WTC11 (cell line): ENCODE measurements at regions not wholly inside any gene's neighbourhood (a gene's known extent, or its start where the extent isn't known, plus 50 kb on each side); places are given as distances from the start of the nearest gene placed in this dataset.

Experiments used
- ATAC-seq: fragments of 200-7000 bp; cut with Tn5 transposase; 2 replicates; pipeline ENCODE4 v1.10.0; 2021; ENCODE audit warnings: mild to moderate bottlenecking, moderate library complexity
- CTCF ChIA-PET: fragments of 300-600 bp; sonication (Branson Sonifier 250); formaldehyde crosslinking; loops from one replicate; lab custom pipeline; 2021; ENCODE audit warnings: antibody characterized with exemption; lab: Charles Lee
- POLR2A ChIA-PET: fragments of 350-600 bp; sonication (Branson Sonifier 250); formaldehyde crosslinking; loops from one replicate; lab custom pipeline; 2021; ENCODE audit warnings: antibody characterized with exemption; lab: Charles Lee
- DNase-seq: peaks from one replicate; pipeline ENCODE4 v3.0.0; 2021; ENCODE audit warnings: low spot score
- H3K27ac Mint-ChIP-seq: 2 replicates; pipeline ENCODE4 v1.8.0; 2021; ENCODE audit warnings: mixed read lengths
- H3K27me3 Mint-ChIP-seq: 2 replicates; pipeline ENCODE4 v1.8.0; 2021; ENCODE audit warnings: low read depth, mild to moderate bottlenecking, moderate library complexity, mixed read lengths
- H3K36me3 Mint-ChIP-seq: 2 replicates; pipeline ENCODE4 v1.8.0; 2021; ENCODE audit warnings: mixed read lengths
- H3K4me1 Mint-ChIP-seq: 2 replicates; pipeline ENCODE4 v1.8.0; 2022; ENCODE audit warnings: mixed read lengths
- H3K4me3 Mint-ChIP-seq: 2 replicates; pipeline ENCODE4 v1.8.0; 2021; ENCODE audit warnings: mild to moderate bottlenecking, moderate library complexity, mixed read lengths
- H3K9me3 Mint-ChIP-seq: 2 replicates; pipeline ENCODE4 v1.8.0; 2021; ENCODE audit warnings: mixed read lengths
- AFF4 ChIP-seq: sonication (generic); formaldehyde crosslinking; IDR thresholded peaks from 2 replicates; pipeline ENCODE4 v1.8.1; 2023; ENCODE audit warnings: mild to moderate bottlenecking, missing genetic modification reagents, borderline replicate concordance
- CBFB ChIP-seq: sonication (generic); formaldehyde crosslinking; IDR thresholded peaks from 2 replicates; pipeline ENCODE4 v1.8.1; 2022; ENCODE audit warnings: mild to moderate bottlenecking, low read depth, missing genetic modification reagents
- FOXJ3 ChIP-seq: sonication (generic); formaldehyde crosslinking; IDR thresholded peaks from 2 replicates; pipeline ENCODE4 v1.9.0; 2021; ENCODE audit warnings: missing genetic modification reagents, mild to moderate bottlenecking, borderline replicate concordance
- FOXK1 ChIP-seq: sonication (generic); formaldehyde crosslinking; IDR thresholded peaks from 2 replicates; pipeline ENCODE4 v1.8.0; 2022; ENCODE audit warnings: mild to moderate bottlenecking, moderate library complexity, missing genetic modification reagents
- FOXP1 ChIP-seq: sonication (generic); formaldehyde crosslinking; IDR thresholded peaks from 2 replicates; pipeline ENCODE4 v1.8.0; 2022; ENCODE audit warnings: missing genetic modification reagents, mild to moderate bottlenecking, moderate library complexity, borderline replicate concordance
- GRHL2 ChIP-seq: fragments of 250-450 bp; sonication (Bioruptor Pico); IDR thresholded peaks from 2 replicates; pipeline ENCODE4 v1.8.0; 2022; ENCODE audit warnings: mild to moderate bottlenecking, moderate library complexity; ENCODE audit not compliant: insufficient replicate concordance, severe bottlenecking
- HMGA2 ChIP-seq: fragments of 250-450 bp; sonication (Bioruptor Pico); IDR thresholded peaks from 2 replicates; pipeline ENCODE4 v1.4.0; 2021; ENCODE audit warnings: mild to moderate bottlenecking, moderate library complexity
- RELA ChIP-seq: sonication (generic); formaldehyde crosslinking; IDR thresholded peaks from 2 replicates; pipeline ENCODE4 v1.8.1; 2022; ENCODE audit warnings: missing genetic modification reagents, mild to moderate bottlenecking, borderline replicate concordance
- RORB ChIP-seq: fragments of 250-450 bp; sonication (Bioruptor Pico); IDR thresholded peaks from 2 replicates; pipeline ENCODE4 v1.9.0; 2021; ENCODE audit warnings: mild to moderate bottlenecking
- SMAD4 ChIP-seq: sonication (generic); formaldehyde crosslinking; IDR thresholded peaks from 2 replicates; pipeline ENCODE4 v1.8.0; 2022; ENCODE audit warnings: mild to moderate bottlenecking, missing genetic modification reagents
- USF1 ChIP-seq: sonication (generic); formaldehyde crosslinking; IDR thresholded peaks from 2 replicates; pipeline ENCODE4 v1.8.0; 2022; ENCODE audit warnings: mild to moderate bottlenecking, missing genetic modification reagents
- ZNF121 ChIP-seq: sonication (generic); formaldehyde crosslinking; IDR thresholded peaks from 2 replicates; pipeline ENCODE4 v1.8.0; 2023; ENCODE audit warnings: missing genetic modification reagents
- ZNF138 ChIP-seq: sonication (generic); formaldehyde crosslinking; conservative IDR thresholded peaks from 2 replicates; pipeline ENCODE4 v1.8.1; 2022; ENCODE audit warnings: mild to moderate bottlenecking, moderate library complexity, missing genetic modification reagents
- ZNF219 ChIP-seq: sonication (generic); formaldehyde crosslinking; IDR thresholded peaks from 2 replicates; pipeline ENCODE4 v1.8.0; 2023; ENCODE audit warnings: missing genetic modification reagents, mild to moderate bottlenecking, borderline replicate concordance
- ZNF263 ChIP-seq: sonication (generic); formaldehyde crosslinking; IDR thresholded peaks from 2 replicates; pipeline ENCODE4 v1.8.1; 2022; ENCODE audit warnings: low read depth, mild to moderate bottlenecking, moderate library complexity, missing genetic modification reagents
- ZNF281 ChIP-seq: sonication (generic); formaldehyde crosslinking; IDR thresholded peaks from 2 replicates; pipeline ENCODE4 v1.8.0; 2023; ENCODE audit warnings: mild to moderate bottlenecking, missing genetic modification reagents
- ZNF396 ChIP-seq: fragments of 250-450 bp; sonication (Bioruptor Pico); IDR thresholded peaks from 2 replicates; pipeline ENCODE4 v1.8.0; 2021; ENCODE audit warnings: mild to moderate bottlenecking, moderate library complexity, borderline replicate concordance
- ZNF416 ChIP-seq: fragments of 250-450 bp; sonication (Bioruptor Pico); IDR thresholded peaks from 2 replicates; pipeline ENCODE4 v1.9.0; 2021; ENCODE audit warnings: mild to moderate bottlenecking, inconsistent platforms
- TF ChIP-seq, protein P1 (sequence below): fragments of 250-450 bp; sonication (Bioruptor Pico); IDR thresholded peaks from 2 replicates; pipeline ENCODE4 v1.9.0; 2021; ENCODE audit warnings: mild to moderate bottlenecking
- TF ChIP-seq, protein P2 (sequence below): sonication (generic); formaldehyde crosslinking; IDR thresholded peaks from 2 replicates; pipeline ENCODE4 v1.8.1; 2022; ENCODE audit warnings: mild to moderate bottlenecking, moderate library complexity, missing genetic modification reagents

- Mint-ChIP-seq H3K4me3 (no peak overlapping the region), H3K4me1 (no peaks in the 10 kb centered on the region), H3K27ac (no peak overlapping the region), H3K36me3 (no peaks in the 10 kb centered on the region), H3K9me3 (no peaks in the 10 kb centered on the region), H3K27me3 (no peaks in the 10 kb centered on the region)
- ChIA-PET POLR2A (no interaction called here), CTCF (no interaction called here)
- DNase-seq (no peak), ATAC-seq (no peak)
- TF ChIP-seq USF1: no peak
- no peak for TF ChIP-seq SMAD4 (CRISPR knock-in tag)
- TF ChIP-seq ZNF396: no peak
- no peak for TF ChIP-seq ZNF281 (CRISPR knock-in tag)
- TF ChIP-seq GRHL2 (CRISPR knock-in tag): no peak
- TF ChIP-seq RELA: no peak
- TF ChIP-seq ZNF263 (CRISPR knock-in tag): no peak
- no peak for TF ChIP-seq ZNF416 (CRISPR knock-in tag)
- no peak for TF ChIP-seq ZNF121
- TF ChIP-seq FOXK1 (CRISPR knock-in tag): no peak
- TF ChIP-seq FOXJ3: no peak
- no peak for TF ChIP-seq ZNF138 (CRISPR knock-in tag)
- no peak for TF ChIP-seq RORB
- TF ChIP-seq, protein P1, sequence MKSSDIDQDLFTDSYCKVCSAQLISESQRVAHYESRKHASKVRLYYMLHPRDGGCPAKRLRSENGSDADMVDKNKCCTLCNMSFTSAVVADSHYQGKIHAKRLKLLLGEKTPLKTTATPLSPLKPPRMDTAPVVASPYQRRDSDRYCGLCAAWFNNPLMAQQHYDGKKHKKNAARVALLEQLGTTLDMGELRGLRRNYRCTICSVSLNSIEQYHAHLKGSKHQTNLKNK: no peak
- TF ChIP-seq, protein P2, sequence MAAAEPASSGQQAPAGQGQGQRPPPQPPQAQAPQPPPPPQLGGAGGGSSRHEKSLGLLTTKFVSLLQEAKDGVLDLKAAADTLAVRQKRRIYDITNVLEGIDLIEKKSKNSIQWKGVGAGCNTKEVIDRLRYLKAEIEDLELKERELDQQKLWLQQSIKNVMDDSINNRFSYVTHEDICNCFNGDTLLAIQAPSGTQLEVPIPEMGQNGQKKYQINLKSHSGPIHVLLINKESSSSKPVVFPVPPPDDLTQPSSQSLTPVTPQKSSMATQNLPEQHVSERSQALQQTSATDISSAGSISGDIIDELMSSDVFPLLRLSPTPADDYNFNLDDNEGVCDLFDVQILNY (CRISPR knock-in tag): no peak
- no peak for TF ChIP-seq AFF4 (CRISPR knock-in tag)
- TF ChIP-seq ZNF219 (CRISPR knock-in tag): no peak
- TF ChIP-seq HMGA2: no peak
- no peak for TF ChIP-seq FOXP1 (CRISPR knock-in tag)
- no peak for TF ChIP-seq CBFB (CRISPR knock-in tag)
These were observed 62.9 kb downstream of the NHLRC3 start for GRCh38 chr13:39100996-39101738.
